NB4 (cell line): ENCODE measurements at regions not wholly inside any gene's neighbourhood (a gene's known extent, or its start where the extent isn't known, plus 50 kb on each side); places are given as distances from the start of the nearest gene placed in this dataset.

Source experiments
- DNase-seq: peaks from one replicate; pipeline ENCODE4 v3.0.0; 2010; ENCODE audit warnings: low read depth
- H3K4me3 ChIP-seq: one replicate; pipeline ENCODE4 v1.5.1; 2011; ENCODE audit warnings: mild to moderate bottlenecking, low read depth, low read length, moderate library complexity
- CTCF ChIP-seq: IDR thresholded peaks from one replicate; pipeline ENCODE4 v1.5.1; 2012; ENCODE audit warnings: low read depth, low read length
- MAX ChIP-seq: IDR thresholded peaks from 2 replicates; pipeline ENCODE4 v1.6.1; 2011; ENCODE audit warnings: low read depth, low read length
- MYC ChIP-seq: IDR thresholded peaks from 2 replicates; pipeline ENCODE4 v1.6.1; 2011; ENCODE audit warnings: low read depth, low read length
- POLR2A ChIP-seq: IDR thresholded peaks from 2 replicates; pipeline ENCODE4 v1.6.1; 2011; ENCODE audit warnings: mild to moderate bottlenecking; ENCODE audit not compliant: insufficient read length; ENCODE audit errors: extremely low read depth

- no peak for DNase-seq
- TF ChIP-seq CTCF, result no peak
- no peak for TF ChIP-seq POLR2A
- TF ChIP-seq MAX, result no peak
- TF ChIP-seq MYC, result no peak
- no peak overlapping the region for H3K4me3 ChIP-seq
Measured at GRCh38 chr2:62375113-62375420, 130.9 kb downstream of the TMEM17 start.

- TF ChIP-seq MYC (no peak), POLR2A (no peak)
- no peak overlapping the region for H3K4me3 ChIP-seq
- DNase-seq, result no peak
Measured at GRCh38 chr2:62374301-62375112, 131.5 kb downstream of the TMEM17 start.

- TF ChIP-seq CTCF (no peak), POLR2A (no peak), MAX (no peak), MYC (no peak)
- DNase-seq, result no peak
- H3K4me3 ChIP-seq, result no peak overlapping the region
Measured at GRCh38 chr2:62372824-62373223, 133.2 kb downstream of the TMEM17 start.

GRCh38 chr2:62370321-62371250, 135.4 kb downstream of the TMEM17 start:
- no peak overlapping the region for H3K4me3 ChIP-seq
- DNase-seq, result no peak
- no peak for TF ChIP-seq MYC
- no peak for TF ChIP-seq CTCF
- no peak for TF ChIP-seq MAX
- TF ChIP-seq POLR2A, result no peak

- DNase-seq, result no peak
- TF ChIP-seq MYC, result no peak
- no peak for TF ChIP-seq CTCF
- no peak for TF ChIP-seq MAX
- TF ChIP-seq POLR2A, result no peak
- no peak overlapping the region for H3K4me3 ChIP-seq
Measured at GRCh38 chr2:62369541-62370202, 136.3 kb downstream of the TMEM17 start.
